Ovary (tissue), 7 donors: ENCODE measurements at regions not wholly inside any gene's neighbourhood (a gene's known extent, or its start where the extent isn't known, plus 50 kb on each side); places are given as distances from the start of the nearest gene placed in this dataset.

Experiments
- DNase-seq, 5 donors: peaks; one replicate each; pipeline ENCODE4 v3.0.0-alpha.2; 2019 to 2020
- H3K27ac ChIP-seq, 2 donors: fragments of 200-600 bp; one replicate each; pipeline versions ENCODE4 v1.5.1 to v1.8.0; 2019 to 2022
- H3K27me3 ChIP-seq: fragments of 200-600 bp; one replicate; pipeline ENCODE4 v1.8.0; 2022
- H3K36me3 ChIP-seq: fragments of 200-600 bp; sonication (generic); one replicate; pipeline ENCODE4 v1.5.1; 2019
- H3K4me1 ChIP-seq: one replicate; pipeline ENCODE4 v1.8.1; 2013; ENCODE audit warnings: mild to moderate bottlenecking, moderate library complexity; ENCODE audit not compliant: insufficient read depth
- H3K4me3 ChIP-seq: fragments of 200-600 bp; sonication (generic); one replicate; pipeline ENCODE4 v1.5.1; 2017
- H3K9me3 ChIP-seq, 2 donors: fragments of 200-600 bp in 1 of 2; sonication (generic) in 1 of 2; one replicate each; pipeline versions ENCODE4 v1.5.1 to v1.8.1; 2013 to 2019; ENCODE audit warnings: mild to moderate bottlenecking in 1 of 2, moderate library complexity in 1 of 2
- EP300 ChIP-seq: sonication (generic); formaldehyde crosslinking; IDR thresholded peaks from one replicate; pipeline ENCODE4 v1.6.1; 2017; ENCODE audit warnings: antibody characterized with exemption
- POLR2A ChIP-seq: fragments of 450-650 bp; IDR thresholded peaks from one replicate; pipeline ENCODE4 v1.6.1; 2017; ENCODE audit warnings: antibody characterized with exemption, mild to moderate bottlenecking, moderate library complexity
- WGBS, 3 donors: extraction: QIAGEN DNeasy Blood & Tissue Kit in 1 of 3; methylation state at CpG; one replicate each; pipeline versions ENCODE4 v1.1.5 to v1.1.7; 2013 to 2017; 5-methylcytosine and 5-hydroxymethylcytosine counted together
- intact Hi-C, 4 donors: fragments of 100-400 bp; cut with DNase I; formaldehyde crosslinking; loops; one replicate each; pipeline versions ENCODE4 v1.11.0 to v1.15.1; 2022 to 2023
- TF ChIP-seq, protein P1 (sequence below), 3 donors: fragments of 450-650 bp in 2 of 3; fragments of 200-600 bp in 1 of 3; IDR thresholded peaks; one replicate each; pipeline versions ENCODE4 v1.5.1 to v1.8.0; 2016 to 2022; ENCODE audit warnings: antibody characterized with exemption in 3 of 3, mild to moderate bottlenecking in 1 of 3
- donor health status: DM: no; HTN: no; CAD: no; lungs with moderate emphysema.
- donor health status: DM: no; HTN: no; CAD: no.
- donor health status: Bipolar disorder and iron deficiency.
- donor health status: DM: no; HTN: no; CAD: no.
- donor health status: DM: yes; HTN: yes; CAD: no.

DNA sequence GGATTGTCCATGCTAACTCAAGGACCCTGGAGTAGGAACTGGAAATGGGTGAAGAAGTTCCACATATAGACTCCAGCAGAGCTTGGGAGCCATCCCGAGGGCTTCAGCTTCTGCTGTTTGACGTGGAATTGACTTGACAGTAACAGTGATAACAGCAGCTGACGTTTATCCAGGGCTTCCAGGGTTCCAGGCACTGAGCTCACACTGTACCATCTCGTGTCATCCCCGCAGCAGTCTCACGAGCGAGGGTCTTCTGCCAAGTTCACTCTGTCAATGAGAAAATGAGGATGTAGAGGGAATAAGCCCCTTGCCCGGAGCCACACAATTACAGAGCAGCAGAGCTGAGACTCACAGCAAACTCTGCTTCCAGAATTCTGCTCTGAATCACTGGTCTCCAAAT is 447.7 kb downstream of the SIPA1L2 start:
- whole genome bisulfite sequencing, 3 donors = 82 to 87% (median 84%) methylated on average over 8 of the region's 8 CpGs
- intact Hi-C loops = no loop called here

DNA sequence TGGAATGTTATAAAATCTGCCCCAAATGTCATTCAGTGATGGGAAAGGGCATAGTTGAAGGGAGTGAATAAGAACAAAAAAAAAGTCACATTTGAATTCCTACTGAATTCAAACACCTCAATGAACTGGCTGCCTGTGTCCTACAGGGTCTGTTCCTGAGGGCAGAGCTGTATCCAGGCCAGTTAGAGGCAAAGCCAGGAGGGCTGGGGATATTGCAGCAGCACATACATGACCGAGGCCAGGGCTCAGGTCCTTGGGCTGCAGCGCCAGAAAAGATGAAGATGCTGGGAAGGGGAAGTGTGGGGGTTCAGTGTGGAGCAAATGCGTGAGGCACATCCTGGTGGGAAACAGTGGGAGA is 449.2 kb downstream of the SIPA1L2 start:
- TF ChIP-seq POLR2A (no peak), EP300 (no peak)
- TF ChIP-seq, protein P1, sequence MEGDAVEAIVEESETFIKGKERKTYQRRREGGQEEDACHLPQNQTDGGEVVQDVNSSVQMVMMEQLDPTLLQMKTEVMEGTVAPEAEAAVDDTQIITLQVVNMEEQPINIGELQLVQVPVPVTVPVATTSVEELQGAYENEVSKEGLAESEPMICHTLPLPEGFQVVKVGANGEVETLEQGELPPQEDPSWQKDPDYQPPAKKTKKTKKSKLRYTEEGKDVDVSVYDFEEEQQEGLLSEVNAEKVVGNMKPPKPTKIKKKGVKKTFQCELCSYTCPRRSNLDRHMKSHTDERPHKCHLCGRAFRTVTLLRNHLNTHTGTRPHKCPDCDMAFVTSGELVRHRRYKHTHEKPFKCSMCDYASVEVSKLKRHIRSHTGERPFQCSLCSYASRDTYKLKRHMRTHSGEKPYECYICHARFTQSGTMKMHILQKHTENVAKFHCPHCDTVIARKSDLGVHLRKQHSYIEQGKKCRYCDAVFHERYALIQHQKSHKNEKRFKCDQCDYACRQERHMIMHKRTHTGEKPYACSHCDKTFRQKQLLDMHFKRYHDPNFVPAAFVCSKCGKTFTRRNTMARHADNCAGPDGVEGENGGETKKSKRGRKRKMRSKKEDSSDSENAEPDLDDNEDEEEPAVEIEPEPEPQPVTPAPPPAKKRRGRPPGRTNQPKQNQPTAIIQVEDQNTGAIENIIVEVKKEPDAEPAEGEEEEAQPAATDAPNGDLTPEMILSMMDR (IDR thresholded peaks at IDR 0.05) = no peak
- H3K36me3 ChIP-seq = no peaks in the 10 kb centered on the region
- H3K27me3 ChIP-seq = no peaks in the 10 kb centered on the region
- DNase-seq = no peak
- no peak overlapping the region for H3K27ac ChIP-seq
- no peaks in the 10 kb centered on the region for H3K9me3 ChIP-seq
- WGBS, 3 donors = 87 to 93% (median 92%) methylated on average over 3 of the region's 3 CpGs
- intact Hi-C loops = no loop called here
- H3K4me3 ChIP-seq = no peak overlapping the region
- no peaks in the 10 kb centered on the region for H3K4me1 ChIP-seq

More for the DNA sequence above, 447.7 kb downstream of the SIPA1L2 start:
- Histone ChIP-seq H3K27me3 (no peaks in the 10 kb centered on the region), H3K27ac (no peak overlapping the region), H3K36me3 (no peaks in the 10 kb centered on the region), H3K9me3 (no peaks in the 10 kb centered on the region), H3K4me1 (peaks cover 2% of the 10 kb centered on the region), H3K4me3 (no peak overlapping the region)
- TF ChIP-seq, protein P1 (IDR thresholded peaks at IDR 0.05) = no peak
- no peak for TF ChIP-seq EP300
- no peak for TF ChIP-seq POLR2A
- DNase-seq = no peak

DNA sequence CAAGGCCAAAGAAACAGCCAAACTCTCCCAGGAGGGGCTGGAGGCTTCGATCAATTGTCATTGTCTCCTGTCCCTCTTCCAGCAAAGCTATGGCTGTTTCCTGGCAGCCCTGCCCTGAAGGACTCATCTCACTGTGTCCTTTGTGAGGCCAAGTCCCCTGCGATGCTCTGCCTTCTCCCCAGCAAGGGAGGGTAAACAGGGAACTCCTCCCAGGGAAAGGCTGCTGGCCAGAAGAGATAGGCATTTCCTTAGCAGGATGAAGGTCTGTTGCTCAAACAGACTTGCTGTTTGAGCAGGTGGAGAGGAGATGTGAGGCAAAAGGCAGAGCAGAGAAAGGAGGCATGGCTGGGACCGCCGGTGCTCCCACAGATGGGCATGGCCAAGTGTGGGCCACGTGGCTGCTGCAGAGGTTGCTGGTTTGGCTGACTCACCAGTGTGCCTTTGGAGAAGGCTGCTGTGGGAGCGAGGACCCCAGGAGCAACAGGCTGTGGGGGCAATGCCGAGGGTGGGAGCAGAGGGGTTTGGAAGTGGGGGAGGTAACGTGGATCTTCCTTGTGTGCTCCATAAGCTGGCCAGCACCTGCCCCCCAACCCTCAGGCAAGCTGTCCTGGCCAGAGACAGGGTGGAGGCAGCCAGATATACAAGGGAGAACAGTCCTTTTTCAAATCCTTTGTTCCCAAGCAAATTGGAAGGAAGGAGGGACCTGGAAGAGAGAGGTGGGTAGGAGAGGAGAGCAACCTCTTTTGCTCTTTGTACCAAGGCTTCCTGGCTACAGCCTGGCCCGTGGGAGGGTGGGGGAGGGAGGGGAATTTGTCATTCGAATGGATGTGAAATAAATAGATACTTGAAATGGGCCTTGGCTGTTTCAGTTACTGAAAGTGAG is 449.8 kb downstream of the SIPA1L2 start:
- Histone ChIP-seq H3K27me3 (no peaks in the 10 kb centered on the region), H3K27ac (no peak overlapping the region), H3K9me3 (no peaks in the 10 kb centered on the region), H3K4me1 (no peaks in the 10 kb centered on the region), H3K36me3 (no peaks in the 10 kb centered on the region), H3K4me3 (no peak overlapping the region)
- DNase-seq = no peak
- WGBS, 3 donors = 41 to 50% (median 44%) methylated on average over 10 of the region's 10 CpGs
- intact Hi-C loops = no loop called here
- TF ChIP-seq, protein P1 (IDR thresholded peaks at IDR 0.05) = no peak
- TF ChIP-seq EP300 = no peak
- no peak for TF ChIP-seq POLR2A

DNA sequence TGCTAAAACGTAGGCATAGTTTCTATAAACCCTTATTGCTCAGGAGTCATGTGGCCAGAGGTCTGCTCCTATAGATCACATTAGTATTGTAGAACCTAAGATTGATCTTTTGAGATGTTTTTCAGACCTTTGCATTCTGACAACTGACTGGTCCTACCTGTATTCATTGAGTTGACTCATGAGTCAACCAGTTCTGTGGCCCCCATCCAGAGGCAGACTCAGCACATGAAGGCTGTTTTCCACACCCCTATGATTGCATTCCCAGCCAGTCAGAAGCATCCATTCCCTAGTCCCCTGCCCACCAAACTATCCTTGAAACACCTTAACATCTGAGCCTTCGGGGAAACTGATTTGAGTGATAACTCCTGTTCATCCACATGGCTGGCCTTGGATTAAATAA is 451.7 kb downstream of the SIPA1L2 start:
- no peaks in the 10 kb centered on the region for H3K4me1 ChIP-seq
- H3K27ac ChIP-seq = no peak overlapping the region
- TF ChIP-seq POLR2A (no peak), EP300 (no peak)
- TF ChIP-seq, protein P1 (IDR thresholded peaks at IDR 0.05) = no peak
- intact Hi-C loops = no loop called here
- H3K27me3 ChIP-seq = no peaks in the 10 kb centered on the region
- 93 to 95% (median 93%) methylated on average over 2 of the region's 2 CpGs for WGBS, 3 donors
- no peak overlapping the region for H3K4me3 ChIP-seq
- no peaks in the 10 kb centered on the region for H3K36me3 ChIP-seq
- H3K9me3 ChIP-seq = no peaks in the 10 kb centered on the region
- no peak for DNase-seq
